GM12878 (cell line): ENCODE measurements at regions not wholly inside any gene's neighbourhood (a gene's known extent, or its start where the extent isn't known, plus 50 kb on each side); places are given as distances from the start of the nearest gene placed in this dataset.

Experiments used
- ATAC-seq: fragments of 200-7000 bp; cut with Tn5 transposase; 3 replicates; pipeline ENCODE4 v1.9.1; 2020; ENCODE audit warnings: mild to moderate bottlenecking, moderate library complexity
- BruUV-seq: library from RNA; stranded (reverse); fragments of 400-500 nt; replicated peaks from 2 replicates; lab custom pipeline; 2021; lab: Mats Ljungman, UMichigan
- CTCF ChIA-PET: fragments of 300-600 bp; sonication (Branson Sonifier 250); formaldehyde crosslinking; extraction: SDS; loops from one replicate; lab custom pipeline; 2021; ENCODE audit warnings: inconsistent platforms; lab: Yijun Ruan, JAX
- POLR2A ChIA-PET: fragments of 350-600 bp; formaldehyde crosslinking; extraction: SDS; loops from one replicate; lab custom pipeline; 2021; ENCODE audit warnings: inconsistent platforms; lab: Charles Lee
- RAD21 ChIA-PET: fragments of 300-600 bp; sonication (Branson Sonifier 250); formaldehyde crosslinking; loops from one replicate; lab custom pipeline; 2023; ENCODE audit warnings: antibody characterized with exemption; ENCODE audit not compliant: unreplicated experiment; lab: Charles Lee
- SMC1A ChIA-PET: fragments of 300-600 bp; sonication (Branson Sonifier 250); formaldehyde crosslinking; loops from one replicate; lab custom pipeline; 2023; ENCODE audit not compliant: unreplicated experiment, uncharacterized antibody; lab: Charles Lee
- DNase-seq: peaks from one replicate; pipeline ENCODE4 v3.0.0-alpha.2; 2011; ENCODE audit warnings: low read depth, low spot score
- FAIRE-seq: peaks from 3 replicates; lab custom pipeline; 2011; peaks lifted over from hg19 to GRCh38; lab: Jason Lieb, UNC
- H2AFZ ChIP-seq: 2 replicates; pipeline ENCODE4 v1.6.0; 2011; ENCODE audit warnings: low read depth, low read length, control low read depth; ENCODE audit not compliant: control insufficient read depth
- H3K27ac ChIP-seq: 2 replicates; pipeline ENCODE4 v1.5.1; 2011; ENCODE audit warnings: control low read depth; ENCODE audit not compliant: control insufficient read depth, insufficient read depth
- H3K27me3 ChIP-seq, 2 experiments: replicated peaks in 1 of 2; 2 replicates each; pipeline versions ENCODE4 v1.6.0 to v1.6.1; 2011; ENCODE audit warnings: low read length in 1 of 2; ENCODE audit not compliant: control insufficient read depth in 2 of 2, insufficient read depth in 2 of 2
- H3K36me3 ChIP-seq, 2 experiments: 2 replicates each; pipeline ENCODE4 v1.5.1; 2011; ENCODE audit warnings: low read length in 1 of 2; ENCODE audit not compliant: control insufficient read depth in 2 of 2, insufficient read depth in 2 of 2
- H3K4me1 ChIP-seq: 2 replicates; pipeline ENCODE4 v1.6.1; 2011; ENCODE audit warnings: mild to moderate bottlenecking, low read length, moderate library complexity, mixed read lengths; ENCODE audit not compliant: control insufficient read depth, insufficient read depth
- H3K4me2 ChIP-seq: 2 replicates; pipeline ENCODE4 v1.6.0; 2011; ENCODE audit warnings: control low read depth; ENCODE audit not compliant: control insufficient read depth, insufficient read depth
- H3K4me3 ChIP-seq: fragments of 200-600 bp; sonication (generic); 2 replicates; pipeline ENCODE4 v1.5.1; 2016
- H3K79me2 ChIP-seq: 2 replicates; pipeline ENCODE4 v1.6.0; 2011; ENCODE audit warnings: low read length; ENCODE audit not compliant: control insufficient read depth, insufficient read depth
- H3K9ac ChIP-seq: 2 replicates; pipeline ENCODE4 v1.8.0; 2011; ENCODE audit warnings: low read length, control low read depth, mixed read lengths; ENCODE audit not compliant: control insufficient read depth, insufficient read depth
- H3K9me3 ChIP-seq: replicated peaks from 3 replicates; pipeline ENCODE4 v1.5.1; 2011; ENCODE audit warnings: mild to moderate bottlenecking, low read length; ENCODE audit not compliant: control insufficient read depth, insufficient read depth
- H4K20me1 ChIP-seq: 2 replicates; pipeline ENCODE4 v1.6.0; 2011; ENCODE audit not compliant: control insufficient read depth, insufficient read depth
- ATF7 ChIP-seq: fragments of 450-650 bp; IDR thresholded peaks from 2 replicates; pipeline ENCODE4 v1.6.1; 2016; ENCODE audit warnings: low read depth, mild to moderate bottlenecking
- BCL11A ChIP-seq: IDR thresholded peaks from 2 replicates; pipeline ENCODE4 v1.6.1; 2011; ENCODE audit warnings: low read depth, low read length
- CTCF ChIP-seq, 3 experiments: IDR thresholded peaks in 2 of 3; conservative IDR thresholded peaks in 1 of 3; 2 replicates each; pipeline ENCODE4 v1.5.1; 2011; ENCODE audit warnings: low read depth in 3 of 3, low read length in 3 of 3, mild to moderate bottlenecking in 3 of 3, control low read depth in 2 of 3, moderate library complexity in 2 of 3, inconsistent platforms in 1 of 3, mixed read lengths in 1 of 3; ENCODE audit not compliant: control insufficient read depth in 2 of 3, insufficient read depth in 1 of 3; ENCODE audit errors: extremely low read depth in 1 of 3
- CUX1 ChIP-seq: IDR thresholded peaks from 2 replicates; pipeline ENCODE4 v1.6.1; 2012; ENCODE audit warnings: improper control_type of control experiment, low read depth, low read length; ENCODE audit not compliant: insufficient replicate concordance
- JUNB ChIP-seq: IDR thresholded peaks from 2 replicates; pipeline ENCODE4 v1.6.1; 2016; ENCODE audit warnings: antibody characterized with exemption, mild to moderate bottlenecking
- NRF1 ChIP-seq: conservative IDR thresholded peaks from 2 replicates; pipeline ENCODE4 v1.6.1; 2011; ENCODE audit warnings: mild to moderate bottlenecking, low read depth, low read length, improper control_type of control experiment
- SMAD1 ChIP-seq: fragments of 450-650 bp; IDR thresholded peaks from 2 replicates; pipeline ENCODE4 v1.6.1; 2018; ENCODE audit warnings: mild to moderate bottlenecking, low read depth; ENCODE audit not compliant: partially characterized antibody
- ZNF592 ChIP-seq: fragments of 450-650 bp; IDR thresholded peaks from 2 replicates; pipeline ENCODE4 v1.6.1; 2017; ENCODE audit warnings: mild to moderate bottlenecking, moderate library complexity
- WGBS: methylation state at CpG from one replicate; pipeline ENCODE4 v1.1.6; 2016; ENCODE audit warnings: low lambda C conversion rate; ENCODE audit not compliant: insufficient replicate concordance, insufficient coverage; ENCODE audit errors: missing lambda C conversion rate; 5-methylcytosine and 5-hydroxymethylcytosine counted together
- in situ Hi-C: fragments of 300-500 bp; cut with MboI; formaldehyde crosslinking; loops from 9 replicates; pipeline ENCODE4 v1.14.3; 2018; ENCODE audit warnings: mixed read lengths
- intact Hi-C: fragments of 100-400 bp; cut with micrococcal nuclease; formaldehyde crosslinking; loops from one replicate; pipeline ENCODE4 v1.14.2; 2022; ENCODE audit not compliant: unreplicated experiment

- no peak for TF ChIP-seq ZNF592
Observed at GRCh38 chr10:130392031-130392430, 255.8 kb downstream of the GLRX3 start (continued).

GRCh38 chr10:130393342-130393741 lies 257.2 kb downstream of the GLRX3 start:
- Histone ChIP-seq H3K9me3 (peaks cover 2% of the 10 kb centered on the region; the same call in 1 of the 3 replicates), H3K27me3 (no peaks in the 10 kb centered on the region), H3K4me3 (no peak overlapping the region), H2AFZ (no peak overlapping the region), H3K9ac (no peak overlapping the region), H4K20me1 (no peaks in the 10 kb centered on the region), H3K4me1 (no peaks in the 10 kb centered on the region), H3K4me2 (no peak overlapping the region), H3K36me3 (no peaks in the 10 kb centered on the region), H3K27ac (no peak overlapping the region), H3K79me2 (no peaks in the 10 kb centered on the region)
- no peak for ATAC-seq
- no TSS peak for BruUV-seq
- POLR2A ChIA-PET, result no interaction called here
- SMC1A ChIA-PET, result no interaction called here
- in situ Hi-C loops (no loop called here), intact Hi-C loops (no loop called here)
- DNase-seq, result no peak
- CTCF ChIA-PET, result no interaction called here
- RAD21 ChIA-PET, result no interaction called here
- no peak for FAIRE-seq
- WGBS, result 50% methylated on average over 4 of the region's 4 CpGs
- TF ChIP-seq SMAD1, result no peak
- TF ChIP-seq NRF1, result no peak
- TF ChIP-seq BCL11A, result no peak
- TF ChIP-seq ATF7, result no peak
- no peak for TF ChIP-seq CUX1
- no peak for TF ChIP-seq JUNB
- TF ChIP-seq CTCF (IDR thresholded peaks at IDR 0.05 in 2 of 3, conservative IDR thresholded peaks at IDR 0.05 in 1 of 3; ENCODE audit: control insufficient read depth in 2 of 3, extremely low read depth in 1 of 3, insufficient read depth in 1 of 3, low read depth in 3 of 3, low read length in 3 of 3), result no peak
